Hepatocyte (in vitro differentiated cells): ENCODE measurements at regions not wholly inside any gene's neighbourhood (a gene's known extent, or its start where the extent isn't known, plus 50 kb on each side); places are given as distances from the start of the nearest gene placed in this dataset.

Experiments
- DNase-seq: peaks from one replicate; pipeline ENCODE4 v3.0.0-alpha.2; 2016; ENCODE audit warnings: low spot score
- H2AFZ ChIP-seq: fragments of 200-600 bp; sonication (generic); 2 replicates; pipeline ENCODE4 v1.6.0; 2016; ENCODE audit warnings: antibody characterized with exemption, mild to moderate bottlenecking
- H3K27ac ChIP-seq: fragments of 200-600 bp; sonication (generic); 2 replicates; pipeline ENCODE4 v1.5.1; 2016; ENCODE audit warnings: mild to moderate bottlenecking
- H3K27me3 ChIP-seq: fragments of 200-600 bp; sonication (generic); 2 replicates; pipeline ENCODE4 v1.6.1; 2016
- H3K36me3 ChIP-seq: fragments of 200-600 bp; sonication (generic); replicated peaks from 2 replicates; pipeline ENCODE4 v1.5.1; 2016; ENCODE audit warnings: low read depth; ENCODE audit not compliant: insufficient read depth
- H3K4me1 ChIP-seq: fragments of 200-600 bp; sonication (generic); 2 replicates; pipeline ENCODE4 v1.5.1; 2016; ENCODE audit warnings: mild to moderate bottlenecking, moderate library complexity; ENCODE audit not compliant: insufficient read depth
- H3K4me2 ChIP-seq: fragments of 200-600 bp; sonication (generic); 2 replicates; pipeline ENCODE4 v1.6.0; 2016
- H3K4me3 ChIP-seq: fragments of 200-600 bp; sonication (generic); 2 replicates; pipeline ENCODE4 v1.5.1; 2016; ENCODE audit warnings: mild to moderate bottlenecking
- H3K79me2 ChIP-seq: fragments of 200-600 bp; sonication (generic); 2 replicates; pipeline ENCODE4 v1.6.0; 2017; ENCODE audit warnings: mild to moderate bottlenecking
- H3K9me2 ChIP-seq: fragments of 200-600 bp; sonication (generic); replicated peaks from 2 replicates; pipeline ENCODE4 v1.6.0; 2017; ENCODE audit warnings: mild to moderate bottlenecking; ENCODE audit not compliant: insufficient read depth
- H3K9me3 ChIP-seq: fragments of 200-600 bp; sonication (generic); 2 replicates; pipeline ENCODE4 v1.5.1; 2016; ENCODE audit warnings: low read depth, mild to moderate bottlenecking
- H4K20me1 ChIP-seq: fragments of 200-600 bp; sonication (generic); 2 replicates; pipeline ENCODE4 v1.6.0; 2016; ENCODE audit warnings: mild to moderate bottlenecking; ENCODE audit not compliant: insufficient read depth, poor library complexity, severe bottlenecking
- CTCF ChIP-seq: fragments of 200-600 bp; sonication (generic); IDR thresholded peaks from 2 replicates; pipeline ENCODE4 v1.5.1; 2016; ENCODE audit warnings: antibody characterized with exemption, mild to moderate bottlenecking; ENCODE audit not compliant: poor library complexity
- EZH2 ChIP-seq: fragments of 200-600 bp; sonication (generic); IDR thresholded peaks from 2 replicates; pipeline ENCODE4 v1.6.1; 2016; ENCODE audit warnings: antibody characterized with exemption, mild to moderate bottlenecking, borderline replicate concordance
- EZH2phosphoT487 ChIP-seq: fragments of 200-600 bp; sonication (generic); IDR thresholded peaks from one replicate; pipeline ENCODE4 v1.6.1; 2018; ENCODE audit warnings: antibody characterized with exemption, mild to moderate bottlenecking, low read depth, moderate library complexity; ENCODE audit not compliant: unreplicated experiment, severe bottlenecking
- WGBS: methylation state at CpG from one replicate; pipeline ENCODE4 v1.1.6; 2016; ENCODE audit warnings: low lambda C conversion rate; ENCODE audit errors: missing lambda C conversion rate; 5-methylcytosine and 5-hydroxymethylcytosine counted together

- Histone ChIP-seq H2AFZ (no peak overlapping the region), H3K9me3 (no peaks in the 10 kb centered on the region), H3K79me2 (no peaks in the 10 kb centered on the region), H3K4me1 (no peaks in the 10 kb centered on the region), H3K36me3 (no peaks in the 10 kb centered on the region), H3K27me3 (peaks cover 30% of the 10 kb centered on the region), H3K4me2 (no peak overlapping the region), H3K4me3 (no peak overlapping the region), H4K20me1 (no peaks in the 10 kb centered on the region), H3K9me2 (no peaks in the 10 kb centered on the region), H3K27ac (no peak overlapping the region)
- WGBS: 88% methylated on average over 3 of the region's 3 CpGs
- TF ChIP-seq EZH2: no peak
- no peak for TF ChIP-seq CTCF
- no peak for TF ChIP-seq EZH2phosphoT487
- no peak for DNase-seq
Observed at GRCh38 chr14:22456421-22456820, 132.6 kb downstream of the DAD1 start.

GRCh38 chr14:22452330-22452729, 136.7 kb downstream of the DAD1 start:
- no peak overlapping the region for H3K4me3 ChIP-seq
- 91% methylated on average over 4 of the region's 4 CpGs for WGBS
- H3K9me3 ChIP-seq: no peaks in the 10 kb centered on the region
- no peak overlapping the region for H3K27ac ChIP-seq
- no peaks in the 10 kb centered on the region for H3K36me3 ChIP-seq
- H3K79me2 ChIP-seq: no peaks in the 10 kb centered on the region
- H3K9me2 ChIP-seq: no peaks in the 10 kb centered on the region
- DNase-seq: no peak
- H3K27me3 ChIP-seq: peaks cover 15% of the 10 kb centered on the region
- TF ChIP-seq EZH2: no peak
- TF ChIP-seq EZH2phosphoT487: no peak
- no peak for TF ChIP-seq CTCF
- no peak overlapping the region for H3K4me2 ChIP-seq
- no peaks in the 10 kb centered on the region for H4K20me1 ChIP-seq
- no peak overlapping the region for H2AFZ ChIP-seq
- no peaks in the 10 kb centered on the region for H3K4me1 ChIP-seq

GRCh38 chr14:22450266-22450665, 138.8 kb downstream of the DAD1 start:
- DNase-seq: no peak
- H3K9me3 ChIP-seq: no peaks in the 10 kb centered on the region
- H3K27ac ChIP-seq: no peak overlapping the region
- H3K4me1 ChIP-seq: no peaks in the 10 kb centered on the region
- H3K27me3 ChIP-seq: peaks cover 7% of the 10 kb centered on the region
- no peaks in the 10 kb centered on the region for H3K9me2 ChIP-seq
- TF ChIP-seq EZH2phosphoT487: no peak
- TF ChIP-seq CTCF: no peak
- no peak for TF ChIP-seq EZH2
- H3K79me2 ChIP-seq: no peaks in the 10 kb centered on the region
- H3K36me3 ChIP-seq: no peaks in the 10 kb centered on the region
- H3K4me3 ChIP-seq: no peak overlapping the region
- H2AFZ ChIP-seq: no peak overlapping the region
- H3K4me2 ChIP-seq: no peak overlapping the region
- 84% methylated on average over 7 of the region's 7 CpGs for WGBS
- H4K20me1 ChIP-seq: no peaks in the 10 kb centered on the region

- H2AFZ ChIP-seq: no peak overlapping the region
- H3K9me2 ChIP-seq: no peaks in the 10 kb centered on the region
- no peak overlapping the region for H3K4me3 ChIP-seq
- H3K4me2 ChIP-seq: no peak overlapping the region
- H3K27ac ChIP-seq: no peak overlapping the region
- no peaks in the 10 kb centered on the region for H3K4me1 ChIP-seq
- H3K36me3 ChIP-seq: no peaks in the 10 kb centered on the region
- H3K27me3 ChIP-seq: peaks cover 7% of the 10 kb centered on the region
- H4K20me1 ChIP-seq: no peaks in the 10 kb centered on the region
- no peaks in the 10 kb centered on the region for H3K9me3 ChIP-seq
- no peak for DNase-seq
- 96% methylated on average over 2 of the region's 2 CpGs for WGBS
- no peak for TF ChIP-seq EZH2
- no peak for TF ChIP-seq EZH2phosphoT487
- TF ChIP-seq CTCF: no peak
- no peaks in the 10 kb centered on the region for H3K79me2 ChIP-seq
Observed at GRCh38 chr14:22449600-22449905, 139.5 kb downstream of the DAD1 start.
